ENCODE measurements at regions not wholly inside any gene's neighbourhood (a gene's known extent, or its start where the extent isn't known, plus 50 kb on each side); places are given as distances from the start of the nearest gene placed in this dataset.

- no peak for TF ChIP-seq OSR1 (CRISPR knock-in tag; IDR thresholded peaks at IDR 0.05)
- no peak for TF ChIP-seq ISL1 (CRISPR knock-in tag; IDR thresholded peaks at IDR 0.05)
- TF ChIP-seq ZFP3 (CRISPR knock-in tag; IDR thresholded peaks at IDR 0.05) = no peak
- TF ChIP-seq ZNF565 (CRISPR knock-in tag; conservative IDR thresholded peaks at IDR 0.05; ENCODE audit: low read depth) = no peak
- no peak for TF ChIP-seq ARNTL (CRISPR knock-in tag; IDR thresholded peaks at IDR 0.05; ENCODE audit: borderline replicate concordance, low read depth)
- TF ChIP-seq GLIS3 (CRISPR knock-in tag; IDR thresholded peaks at IDR 0.05) = no peak
Measured at GRCh38 chr7:109611656-109612055, 1042.0 kb downstream of the DNAJB9 start.

Measured in SK-N-SH treated with all-trans-retinoic acid at 6 μM for 48 hours (cell line).